SK-N-SH (cell line): ENCODE measurements at regions not wholly inside any gene's neighbourhood (a gene's known extent, or its start where the extent isn't known, plus 50 kb on each side); places are given as distances from the start of the nearest gene placed in this dataset.

Experiments
- CTCF ChIA-PET: fragments of 300-600, 350-600 bp; formaldehyde crosslinking; extraction: SDS; loops from one replicate; lab custom pipeline; 2021; lab: Yijun Ruan, JAX
- POLR2A ChIA-PET: fragments of 350-600 bp; sonication (Branson Sonifier 250); formaldehyde crosslinking; extraction: SDS; loops from one replicate; lab custom pipeline; 2020; ENCODE audit warnings: antibody characterized with exemption, inconsistent platforms; lab: Yijun Ruan, JAX
- DNase-seq: peaks from one replicate; pipeline ENCODE4 v3.0.0; 2012
- H2AFZ ChIP-seq: fragments of 200-600 bp; sonication (generic); 2 replicates; pipeline ENCODE4 v1.8.1; 2016; ENCODE audit warnings: antibody characterized with exemption, mild to moderate bottlenecking, low read depth
- H3F3A ChIP-seq: fragments of 200-600 bp; sonication (generic); replicated peaks from 2 replicates; pipeline ENCODE3; 2016; ENCODE audit warnings: antibody characterized with exemption, mild to moderate bottlenecking; ENCODE audit not compliant: insufficient read depth
- H3K27ac ChIP-seq, 2 experiments: fragments of 200-500 bp in 1 of 2; fragments of 200-600 bp in 1 of 2; sonication (Bioruptor generic) in 1 of 2; sonication (generic), shearing (Covaris generic) in 1 of 2; 2 replicates each; pipeline versions ENCODE4 v1.5.1 to v1.6.1; 2014 to 2016; ENCODE audit warnings: low read depth in 2 of 2, inconsistent platforms in 1 of 2, low read length in 1 of 2, mild to moderate bottlenecking in 1 of 2, mixed read lengths in 1 of 2
- H3K27me3 ChIP-seq: fragments of 200-600 bp; sonication (generic), shearing (Covaris generic); 2 replicates; pipeline ENCODE4 v1.6.1; 2016; ENCODE audit warnings: mixed run types; ENCODE audit not compliant: insufficient read depth
- H3K36me3 ChIP-seq, 2 experiments: fragments of 200-500 bp in 1 of 2; fragments of 200-600 bp in 1 of 2; sonication (Bioruptor generic) in 1 of 2; sonication (generic) in 1 of 2; replicated peaks in 1 of 2; 2 replicates each; pipeline versions ENCODE3 to v1.5.1; 2014 to 2016; ENCODE audit warnings: low read length in 1 of 2, mild to moderate bottlenecking in 1 of 2; ENCODE audit not compliant: insufficient read depth in 2 of 2, control insufficient read depth in 1 of 2
- H3K4me1 ChIP-seq, 2 experiments: fragments of 200-500 bp in 1 of 2; fragments of 200-600 bp in 1 of 2; sonication (Bioruptor generic) in 1 of 2; sonication (generic), shearing (Covaris generic) in 1 of 2; 2 replicates each; pipeline versions ENCODE4 v1.5.1 to v1.6.1; 2014 to 2016; ENCODE audit warnings: low read depth in 1 of 2, low read length in 1 of 2, mixed run types in 1 of 2; ENCODE audit not compliant: insufficient read depth in 2 of 2, control insufficient read depth in 1 of 2
- H3K4me2 ChIP-seq: fragments of 200-600 bp; sonication (generic), shearing (Covaris generic); 2 replicates; pipeline ENCODE4 v1.6.1; 2017; ENCODE audit warnings: mixed run types
- H3K4me3 ChIP-seq, 2 experiments: fragments of 200-500 bp in 1 of 2; fragments of 200-600 bp in 1 of 2; sonication (Bioruptor generic) in 1 of 2; sonication (generic), shearing (Covaris generic) in 1 of 2; 2 replicates each; pipeline versions ENCODE4 v1.5.1 to v1.8.1; 2014 to 2016; ENCODE audit warnings: low read depth in 2 of 2, inconsistent platforms in 1 of 2, low read length in 1 of 2, mild to moderate bottlenecking in 1 of 2, mixed read lengths in 1 of 2, moderate library complexity in 1 of 2
- H3K79me2 ChIP-seq: fragments of 200-600 bp; sonication (generic); 2 replicates; pipeline ENCODE4 v1.8.1; 2017; ENCODE audit warnings: mild to moderate bottlenecking; ENCODE audit not compliant: insufficient read depth
- H3K9ac ChIP-seq: fragments of 200-600 bp; sonication (generic); 2 replicates; pipeline ENCODE4 v1.6.1; 2017; ENCODE audit warnings: mixed run types
- H3K9me2 ChIP-seq: fragments of 200-600 bp; sonication (generic); 2 replicates; pipeline ENCODE4 v1.6.1; 2017; ENCODE audit warnings: mixed run types
- H3K9me3 ChIP-seq: fragments of 200-600 bp; sonication (generic); 2 replicates; pipeline ENCODE4 v1.6.1; 2017; ENCODE audit warnings: mixed run types, mild to moderate bottlenecking, moderate library complexity
- H4K20me1 ChIP-seq: fragments of 200-600 bp; sonication (generic); 2 replicates; pipeline ENCODE4 v1.6.1; 2017; ENCODE audit warnings: mild to moderate bottlenecking, mixed run types; ENCODE audit not compliant: insufficient read depth
- ELF1 ChIP-seq: IDR thresholded peaks from 2 replicates; pipeline ENCODE4 v1.4.0; 2012
- EP300 ChIP-seq, 2 experiments: IDR thresholded peaks; 2 replicates each; pipeline versions ENCODE4 v1.4.0 to v1.6.1; 2012; ENCODE audit warnings: borderline replicate concordance in 1 of 2, low read depth in 1 of 2, low read length in 1 of 2
- GATA2 ChIP-seq: sonication (generic); formaldehyde crosslinking; IDR thresholded peaks from 2 replicates; pipeline ENCODE4 v1.5.0; 2020; ENCODE audit warnings: mild to moderate bottlenecking, missing genetic modification reagents
- MEF2A ChIP-seq: IDR thresholded peaks from 2 replicates; pipeline ENCODE4 v1.4.0; 2012; ENCODE audit warnings: low read depth, borderline replicate concordance
- NFIC ChIP-seq: IDR thresholded peaks from 2 replicates; pipeline ENCODE4 v1.4.0; 2012; ENCODE audit warnings: borderline replicate concordance
- NRF1 ChIP-seq: IDR thresholded peaks from 2 replicates; pipeline ENCODE4 v1.6.1; 2012; ENCODE audit warnings: low read depth, mild to moderate bottlenecking, low read length
- RAD21 ChIP-seq: IDR thresholded peaks from 2 replicates; pipeline ENCODE4 v1.6.1; 2012; ENCODE audit warnings: mild to moderate bottlenecking, low read length
- RCOR1 ChIP-seq: fragments of 150-350 bp; IDR thresholded peaks from 2 replicates; pipeline ENCODE4 v1.6.1; 2017; ENCODE audit warnings: antibody characterized with exemption, low read length
- RFX5 ChIP-seq: IDR thresholded peaks from 2 replicates; pipeline ENCODE4 v1.6.1; 2012; ENCODE audit warnings: mild to moderate bottlenecking, improper control_type of control experiment, low read length
- RXRA ChIP-seq: IDR thresholded peaks from 2 replicates; pipeline ENCODE4 v1.4.0; 2012; ENCODE audit warnings: low read depth, mild to moderate bottlenecking, borderline replicate concordance
- SIN3A ChIP-seq: IDR thresholded peaks from 2 replicates; pipeline ENCODE4 v1.6.1; 2012; ENCODE audit warnings: low read depth, mild to moderate bottlenecking, low read length, moderate library complexity, borderline replicate concordance
- TEAD4 ChIP-seq: IDR thresholded peaks from 2 replicates; pipeline ENCODE4 v1.4.0; 2012; ENCODE audit warnings: mild to moderate bottlenecking, borderline replicate concordance; ENCODE audit not compliant: insufficient read depth
- WGBS: methylation state at CpG from one replicate; pipeline ENCODE4 v1.1.6; 2017; ENCODE audit warnings: low lambda C conversion rate; 5-methylcytosine and 5-hydroxymethylcytosine counted together
- TF ChIP-seq, protein P1 (sequence below): fragments of 150-350 bp; IDR thresholded peaks from 2 replicates; pipeline ENCODE4 v1.6.1; 2016; ENCODE audit warnings: mild to moderate bottlenecking, low read depth, low read length
- TF ChIP-seq, protein P2 (sequence below): IDR thresholded peaks from 2 replicates; pipeline ENCODE4; 2012
- TF ChIP-seq, protein P3 (sequence below): IDR thresholded peaks from 2 replicates; pipeline ENCODE4 v1.4.0; 2012; ENCODE audit warnings: low read depth
- TF ChIP-seq, protein P4 (sequence below): IDR thresholded peaks from 2 replicates; pipeline ENCODE4 v1.6.1; 2012; ENCODE audit warnings: mild to moderate bottlenecking, low read depth, low read length, moderate library complexity
- TF ChIP-seq, protein P5 (sequence below): fragments of 150-350 bp; IDR thresholded peaks from 2 replicates; pipeline ENCODE4 v1.6.1; 2017; ENCODE audit warnings: antibody characterized with exemption, low read length, low read depth, borderline replicate concordance

DNA sequence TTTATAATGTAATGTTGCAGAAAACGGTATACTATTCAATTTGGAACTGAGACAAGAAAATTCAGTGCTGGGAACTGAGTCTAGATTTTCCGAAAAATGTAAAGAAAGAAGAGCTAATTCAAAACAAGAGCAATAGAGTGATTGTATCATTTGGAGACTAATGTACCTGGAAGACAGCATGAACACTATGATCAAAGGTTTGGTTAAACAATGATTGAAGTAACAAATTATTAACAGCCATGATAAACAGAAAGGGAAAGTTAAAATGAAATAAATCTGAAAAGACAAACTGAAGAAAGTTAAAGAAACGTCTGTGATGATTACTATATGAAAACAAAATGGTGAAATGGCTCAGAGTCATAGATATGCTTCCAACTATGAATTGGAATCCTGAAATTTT lies 300.6 kb upstream of the MPDZ start:
- no peak for TF ChIP-seq MEF2A
- TF ChIP-seq RFX5, result no peak
- TF ChIP-seq NRF1, result no peak
- TF ChIP-seq NFIC, result no peak
- no peak for TF ChIP-seq RCOR1
- TF ChIP-seq, protein P1, sequence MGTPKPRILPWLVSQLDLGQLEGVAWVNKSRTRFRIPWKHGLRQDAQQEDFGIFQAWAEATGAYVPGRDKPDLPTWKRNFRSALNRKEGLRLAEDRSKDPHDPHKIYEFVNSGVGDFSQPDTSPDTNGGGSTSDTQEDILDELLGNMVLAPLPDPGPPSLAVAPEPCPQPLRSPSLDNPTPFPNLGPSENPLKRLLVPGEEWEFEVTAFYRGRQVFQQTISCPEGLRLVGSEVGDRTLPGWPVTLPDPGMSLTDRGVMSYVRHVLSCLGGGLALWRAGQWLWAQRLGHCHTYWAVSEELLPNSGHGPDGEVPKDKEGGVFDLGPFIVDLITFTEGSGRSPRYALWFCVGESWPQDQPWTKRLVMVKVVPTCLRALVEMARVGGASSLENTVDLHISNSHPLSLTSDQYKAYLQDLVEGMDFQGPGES, result no peak
- TF ChIP-seq RAD21, result no peak
- TF ChIP-seq, protein P2, sequence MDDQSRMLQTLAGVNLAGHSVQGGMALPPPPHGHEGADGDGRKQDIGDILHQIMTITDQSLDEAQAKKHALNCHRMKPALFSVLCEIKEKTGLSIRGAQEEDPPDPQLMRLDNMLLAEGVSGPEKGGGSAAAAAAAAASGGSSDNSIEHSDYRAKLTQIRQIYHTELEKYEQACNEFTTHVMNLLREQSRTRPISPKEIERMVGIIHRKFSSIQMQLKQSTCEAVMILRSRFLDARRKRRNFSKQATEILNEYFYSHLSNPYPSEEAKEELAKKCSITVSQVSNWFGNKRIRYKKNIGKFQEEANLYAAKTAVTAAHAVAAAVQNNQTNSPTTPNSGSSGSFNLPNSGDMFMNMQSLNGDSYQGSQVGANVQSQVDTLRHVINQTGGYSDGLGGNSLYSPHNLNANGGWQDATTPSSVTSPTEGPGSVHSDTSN, result no peak
- no peak for TF ChIP-seq TEAD4
- TF ChIP-seq, protein P3, sequence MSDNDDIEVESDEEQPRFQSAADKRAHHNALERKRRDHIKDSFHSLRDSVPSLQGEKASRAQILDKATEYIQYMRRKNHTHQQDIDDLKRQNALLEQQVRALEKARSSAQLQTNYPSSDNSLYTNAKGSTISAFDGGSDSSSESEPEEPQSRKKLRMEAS, result no peak
- TF ChIP-seq GATA2 (CRISPR knock-in tag), result no peak
- TF ChIP-seq, protein P4, sequence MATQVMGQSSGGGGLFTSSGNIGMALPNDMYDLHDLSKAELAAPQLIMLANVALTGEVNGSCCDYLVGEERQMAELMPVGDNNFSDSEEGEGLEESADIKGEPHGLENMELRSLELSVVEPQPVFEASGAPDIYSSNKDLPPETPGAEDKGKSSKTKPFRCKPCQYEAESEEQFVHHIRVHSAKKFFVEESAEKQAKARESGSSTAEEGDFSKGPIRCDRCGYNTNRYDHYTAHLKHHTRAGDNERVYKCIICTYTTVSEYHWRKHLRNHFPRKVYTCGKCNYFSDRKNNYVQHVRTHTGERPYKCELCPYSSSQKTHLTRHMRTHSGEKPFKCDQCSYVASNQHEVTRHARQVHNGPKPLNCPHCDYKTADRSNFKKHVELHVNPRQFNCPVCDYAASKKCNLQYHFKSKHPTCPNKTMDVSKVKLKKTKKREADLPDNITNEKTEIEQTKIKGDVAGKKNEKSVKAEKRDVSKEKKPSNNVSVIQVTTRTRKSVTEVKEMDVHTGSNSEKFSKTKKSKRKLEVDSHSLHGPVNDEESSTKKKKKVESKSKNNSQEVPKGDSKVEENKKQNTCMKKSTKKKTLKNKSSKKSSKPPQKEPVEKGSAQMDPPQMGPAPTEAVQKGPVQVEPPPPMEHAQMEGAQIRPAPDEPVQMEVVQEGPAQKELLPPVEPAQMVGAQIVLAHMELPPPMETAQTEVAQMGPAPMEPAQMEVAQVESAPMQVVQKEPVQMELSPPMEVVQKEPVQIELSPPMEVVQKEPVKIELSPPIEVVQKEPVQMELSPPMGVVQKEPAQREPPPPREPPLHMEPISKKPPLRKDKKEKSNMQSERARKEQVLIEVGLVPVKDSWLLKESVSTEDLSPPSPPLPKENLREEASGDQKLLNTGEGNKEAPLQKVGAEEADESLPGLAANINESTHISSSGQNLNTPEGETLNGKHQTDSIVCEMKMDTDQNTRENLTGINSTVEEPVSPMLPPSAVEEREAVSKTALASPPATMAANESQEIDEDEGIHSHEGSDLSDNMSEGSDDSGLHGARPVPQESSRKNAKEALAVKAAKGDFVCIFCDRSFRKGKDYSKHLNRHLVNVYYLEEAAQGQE, result no peak
- TF ChIP-seq EP300 (IDR thresholded peaks at IDR 0.05; ENCODE audit: borderline replicate concordance in 1 of 2, low read depth in 1 of 2, low read length in 1 of 2), result no peak
- TF ChIP-seq ELF1, result no peak
- no peak for TF ChIP-seq SIN3A
- TF ChIP-seq, protein P5, sequence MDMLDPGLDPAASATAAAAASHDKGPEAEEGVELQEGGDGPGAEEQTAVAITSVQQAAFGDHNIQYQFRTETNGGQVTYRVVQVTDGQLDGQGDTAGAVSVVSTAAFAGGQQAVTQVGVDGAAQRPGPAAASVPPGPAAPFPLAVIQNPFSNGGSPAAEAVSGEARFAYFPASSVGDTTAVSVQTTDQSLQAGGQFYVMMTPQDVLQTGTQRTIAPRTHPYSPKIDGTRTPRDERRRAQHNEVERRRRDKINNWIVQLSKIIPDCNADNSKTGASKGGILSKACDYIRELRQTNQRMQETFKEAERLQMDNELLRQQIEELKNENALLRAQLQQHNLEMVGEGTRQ, result no peak
- no peak for TF ChIP-seq RXRA
- TF ChIP-seq, all 33 proteins: peak for 0
- H4K20me1 ChIP-seq, result no peaks in the 10 kb centered on the region
- H3K79me2 ChIP-seq, result no peaks in the 10 kb centered on the region
- no peak overlapping the region for H3K4me2 ChIP-seq
- H3K9ac ChIP-seq, result no peak overlapping the region
- CTCF ChIA-PET, result no interaction called here
- H3K4me3 ChIP-seq, result no peak overlapping the region
- H3K36me3 ChIP-seq, result no peaks in the 10 kb centered on the region
- no peak overlapping the region for H3K27ac ChIP-seq
- H3F3A ChIP-seq, result no peaks in the 10 kb centered on the region
- H3K4me1 ChIP-seq, result no peaks in the 10 kb centered on the region
- no peaks in the 10 kb centered on the region for H3K9me2 ChIP-seq
- WGBS, result 61% methylated on average over 3 of the region's 3 CpGs
- no peak overlapping the region for H2AFZ ChIP-seq
- POLR2A ChIA-PET, result no interaction called here
- H3K27me3 ChIP-seq, result no peaks in the 10 kb centered on the region
- H3K9me3 ChIP-seq, result no peaks in the 10 kb centered on the region
- DNase-seq, result no peak
